Esophagus squamous epithelium (tissue), 4 donors: ENCODE measurements at regions not wholly inside any gene's neighbourhood (a gene's known extent, or its start where the extent isn't known, plus 50 kb on each side); places are given as distances from the start of the nearest gene placed in this dataset.

Source experiments
- CTCF ChIP-seq, 6 experiments: fragments of 450-650 bp in 4 of 6; fragments of 200-600 bp in 2 of 6; sonication (generic) in 2 of 6; IDR thresholded peaks; one replicate each; pipeline ENCODE4 v1.5.1; 2016 to 2019; ENCODE audit warnings: antibody characterized with exemption in 6 of 6, mild to moderate bottlenecking in 4 of 6, moderate library complexity in 4 of 6
- POLR2A ChIP-seq, 4 donors: fragments of 450-650 bp; IDR thresholded peaks; one replicate each; pipeline ENCODE4 v1.6.1; 2017; ENCODE audit warnings: antibody characterized with exemption in 4 of 4, mild to moderate bottlenecking in 4 of 4, moderate library complexity in 3 of 4

- TF ChIP-seq CTCF (IDR thresholded peaks at IDR 0.05): no peak
- no peak for TF ChIP-seq POLR2A (IDR thresholded peaks at IDR 0.05)
Measured at GRCh38 chr14:42535397-42535796, 928.7 kb downstream of the LRFN5 start.
